ENCODE measurements at regions not wholly inside any gene's neighbourhood (a gene's known extent, or its start where the extent isn't known, plus 50 kb on each side); places are given as distances from the start of the nearest gene placed in this dataset.

- DNase-seq: no peak
These were observed 476.2 kb upstream of the SULF2 start for GRCh38 chr20:48261398-48261910.

DNA sequence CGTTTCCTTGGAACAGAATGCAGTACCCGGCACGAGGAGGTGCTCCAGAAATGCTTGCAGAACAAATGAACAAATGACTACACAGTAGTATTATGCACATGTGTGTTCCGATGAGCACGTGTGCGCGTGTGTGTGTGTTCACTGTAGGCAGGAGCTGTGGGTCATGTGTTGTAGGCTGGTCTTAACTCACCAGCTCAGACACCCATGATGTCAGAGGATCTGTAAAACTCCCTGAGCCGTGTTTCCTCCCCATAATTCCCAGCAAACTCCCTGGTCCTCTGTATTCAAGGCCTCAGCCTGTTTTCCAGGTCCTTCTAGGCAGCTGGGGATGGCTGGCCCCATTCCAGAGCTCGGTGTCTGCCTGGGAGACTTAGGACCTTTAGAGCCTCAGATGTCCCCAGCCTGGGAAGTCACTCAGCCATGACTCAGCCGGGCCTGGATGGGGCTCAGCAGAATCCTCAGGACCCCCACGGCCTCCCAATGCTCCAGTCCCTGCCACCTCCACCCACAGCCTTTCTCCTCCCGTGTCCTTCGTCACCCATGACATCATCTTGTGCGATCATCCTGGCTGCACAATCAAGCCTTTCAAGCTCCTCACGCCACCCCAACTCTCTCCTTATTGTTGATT is 475.0 kb upstream of the SULF2 start:
- peak; percentile 25 for DNase-seq

DNA sequence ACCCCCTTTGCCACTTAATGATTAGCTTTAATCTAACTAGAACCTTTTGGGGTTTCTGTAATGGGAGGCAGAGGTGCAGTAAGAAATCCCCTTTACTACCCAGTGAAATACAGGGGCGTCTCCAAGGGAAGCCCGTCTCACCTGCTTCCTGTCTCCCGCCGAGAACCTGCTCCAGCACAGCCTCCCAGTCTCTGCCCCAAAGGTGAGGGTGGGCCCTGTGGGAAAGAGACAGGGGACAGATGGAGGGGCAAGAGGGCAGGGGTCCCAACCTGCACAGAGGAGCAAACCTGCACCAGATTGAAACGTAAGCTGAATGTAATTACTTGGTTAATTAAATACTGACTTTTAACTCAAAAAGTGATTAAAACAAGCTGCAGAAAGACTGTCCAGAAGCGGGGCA is 474.2 kb upstream of the SULF2 start:
- DNase-seq: no peak

GRCh38 chr20:48257833-48258232 is 472.6 kb upstream of the SULF2 start:
- DNase-seq: no peak

GRCh38 chr20:48247961-48248360 is 462.7 kb upstream of the SULF2 start:
- no peak for DNase-seq

DNA sequence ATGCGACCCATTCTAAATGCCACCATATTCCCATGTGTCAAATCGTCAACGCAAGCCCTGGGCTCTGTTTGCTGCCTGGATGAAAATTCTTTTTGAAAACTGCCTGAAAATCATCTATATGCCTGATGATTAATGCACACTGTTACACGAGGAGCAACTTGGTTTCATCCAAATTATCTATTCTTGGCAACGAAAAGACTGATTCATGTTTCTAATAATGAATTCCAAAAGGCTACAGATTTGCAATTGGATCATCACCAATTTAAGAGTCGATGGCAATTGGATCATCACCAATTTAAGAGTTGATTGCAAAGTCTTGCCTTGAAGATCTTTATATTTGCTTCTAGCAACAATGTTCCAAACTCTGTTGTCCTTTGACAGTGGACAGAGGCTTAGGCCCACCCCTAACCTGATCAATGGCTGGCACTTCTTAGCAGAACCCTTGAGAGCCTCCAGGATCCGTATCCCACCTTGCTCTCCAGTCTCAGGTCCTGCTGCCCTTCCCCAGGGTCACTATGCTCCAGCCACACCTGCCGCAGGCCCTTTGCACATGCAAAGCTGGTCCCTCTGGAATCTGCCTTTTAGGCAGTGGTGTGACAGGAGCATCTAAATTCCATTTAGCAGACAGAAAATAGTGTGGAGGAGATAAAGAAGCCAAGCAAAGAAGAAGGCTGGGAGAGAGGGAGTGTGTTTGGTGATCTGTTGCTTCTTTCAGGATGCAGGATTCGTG is 460.9 kb upstream of the SULF2 start:
- DNase-seq: no peak

DNA sequence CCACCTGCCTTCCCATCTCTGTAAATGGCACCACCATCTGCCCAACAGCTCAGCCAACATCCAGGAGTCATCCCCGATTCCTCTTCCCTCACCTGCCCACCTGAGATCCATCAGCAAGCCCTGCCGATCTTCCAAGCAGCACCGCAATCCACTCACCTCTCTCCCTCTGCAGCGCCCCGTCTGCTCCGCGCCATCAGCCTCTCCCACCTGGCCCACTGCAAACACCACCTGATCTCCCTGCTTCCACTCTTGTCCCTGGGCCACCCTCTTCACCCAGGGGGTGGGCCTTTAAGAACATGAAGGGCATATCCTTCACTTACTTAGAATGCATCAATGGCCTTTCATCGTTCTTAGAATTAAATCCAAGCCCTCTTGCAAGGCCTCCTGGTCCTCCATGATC is 457.3 kb upstream of the SULF2 start:
- no peak for DNase-seq

DNA sequence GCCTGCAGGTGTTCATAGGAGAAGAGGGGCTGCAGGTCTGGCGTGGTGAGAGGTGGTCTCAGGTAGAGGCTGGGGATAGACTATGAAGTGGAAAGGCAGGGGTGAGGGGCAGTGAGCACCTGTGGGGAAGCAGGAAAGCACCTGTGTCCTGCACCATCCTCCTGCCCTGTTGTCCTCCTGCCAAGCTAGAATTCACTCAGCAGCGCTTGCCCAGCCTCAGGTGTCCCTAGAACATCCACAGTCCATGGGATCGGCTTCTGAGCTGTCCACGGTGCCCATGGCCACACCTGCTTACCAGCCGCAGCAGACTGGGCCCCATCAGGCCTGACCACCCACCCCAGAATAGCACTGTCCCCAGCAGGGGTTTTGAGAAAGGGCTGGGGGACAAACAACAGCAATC is 456.2 kb upstream of the SULF2 start:
- no peak for DNase-seq

DNA sequence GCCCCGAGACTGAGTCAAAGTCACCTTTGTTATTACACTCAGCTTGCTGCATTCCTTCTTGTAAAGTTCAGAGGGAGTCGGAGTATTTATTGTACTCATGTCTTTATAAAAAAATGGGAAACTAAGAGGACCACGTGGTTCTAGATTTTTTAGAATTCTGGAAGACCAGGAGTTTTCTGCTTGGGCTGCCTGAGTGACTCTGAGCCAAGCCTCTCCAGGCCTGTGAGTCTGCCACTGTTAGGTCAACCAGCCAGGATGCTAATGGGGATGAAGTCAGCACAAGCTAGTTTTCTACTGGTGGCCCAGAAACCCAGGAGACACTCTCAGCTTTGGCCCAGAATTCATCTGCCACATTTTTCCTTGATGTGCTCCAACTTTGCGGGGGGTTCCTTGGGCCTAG is 453.5 kb upstream of the SULF2 start:
- DNase-seq: no peak

DNA sequence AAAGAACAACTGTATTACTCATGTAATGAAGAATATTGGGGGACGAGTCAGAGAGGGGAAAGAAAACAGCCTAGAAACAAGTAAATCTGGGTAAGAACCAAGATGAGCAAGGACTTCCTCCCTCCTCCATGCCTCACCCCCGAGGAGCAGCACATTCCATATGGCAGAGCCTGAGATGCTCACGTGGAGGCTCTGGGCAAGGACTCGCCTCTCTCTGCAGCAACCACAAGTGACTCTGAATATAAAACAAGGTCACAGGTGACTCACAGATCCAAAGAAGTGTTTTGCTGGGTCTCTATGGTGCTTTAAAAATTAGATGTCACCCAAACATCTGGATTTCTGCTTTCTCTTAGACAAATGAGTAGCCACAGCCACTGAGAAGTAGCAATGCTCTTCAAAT is 453.0 kb upstream of the SULF2 start:
- no peak for DNase-seq

DNA sequence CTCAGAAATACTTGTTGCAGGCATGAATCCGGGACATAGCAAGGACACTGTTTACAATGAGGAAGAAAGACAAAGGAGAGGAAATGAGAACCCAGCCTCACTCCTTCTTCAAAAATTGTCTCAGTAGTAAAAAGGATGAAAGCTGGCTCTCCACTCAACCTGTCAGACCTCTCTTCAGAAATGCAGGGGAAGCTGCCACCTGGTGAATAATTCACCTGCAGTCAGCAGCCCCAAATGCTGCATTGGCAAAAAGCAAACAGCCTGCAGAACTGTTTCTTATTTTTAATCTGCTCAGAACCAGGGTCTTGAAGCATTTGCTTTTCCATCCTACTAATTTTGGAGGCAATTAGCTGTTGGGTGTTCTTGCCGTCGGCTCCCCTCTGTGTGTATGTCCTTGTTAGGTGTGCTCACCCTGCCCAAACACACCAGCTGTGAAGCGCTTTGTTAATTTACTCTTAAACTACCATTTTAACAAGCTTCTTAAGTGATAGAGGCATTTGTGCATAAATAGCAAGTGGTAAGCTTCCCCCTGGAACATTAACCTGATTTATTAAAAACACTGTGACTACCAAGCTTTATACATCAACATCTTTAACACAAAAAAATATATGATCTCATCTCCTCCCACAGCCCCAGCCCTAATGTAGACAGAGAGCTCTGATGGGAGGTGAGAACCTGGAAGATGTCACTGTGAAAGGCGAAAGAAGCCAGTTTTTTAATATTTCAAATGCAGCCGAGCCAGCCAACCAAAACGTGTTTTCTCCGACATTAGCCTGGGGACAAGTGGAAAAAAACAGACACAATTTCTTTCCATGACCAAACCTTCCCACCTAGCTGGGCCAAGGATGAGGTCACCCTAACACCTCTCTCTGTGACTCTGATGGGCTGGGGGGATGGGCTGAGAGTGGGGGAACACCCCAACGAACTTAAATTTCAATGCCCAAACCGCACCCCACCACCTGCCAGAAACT is 451.0 kb upstream of the SULF2 start:
- DNase-seq: no peak

- no peak for DNase-seq
These were observed 449.7 kb upstream of the SULF2 start for GRCh38 chr20:48234951-48235350.

GRCh38 chr20:48231253-48231930 is 446.1 kb upstream of the SULF2 start:
- no peak for DNase-seq

DNA sequence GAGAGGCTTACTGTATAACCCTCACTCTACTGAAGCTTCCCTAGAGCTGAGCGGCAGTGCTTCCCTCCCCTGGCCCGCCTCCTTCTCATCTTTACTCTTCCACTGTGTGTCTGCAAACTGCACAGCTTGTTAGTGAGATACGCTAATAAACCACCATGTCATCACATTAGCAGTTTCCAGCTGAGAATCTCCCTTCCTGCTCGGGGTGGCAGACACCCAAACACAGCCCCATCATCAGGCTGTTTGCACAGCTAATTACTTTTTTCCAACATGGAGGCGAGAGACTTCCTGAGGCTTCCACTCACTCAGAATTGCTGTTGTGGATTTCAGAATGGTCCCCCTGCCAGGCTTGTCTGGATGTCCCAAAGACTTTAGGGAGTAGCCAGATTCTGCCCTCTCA is 444.9 kb upstream of the SULF2 start:
- no peak for DNase-seq

GRCh38 chr20:48227381-48227780 is 442.1 kb upstream of the SULF2 start:
- no peak for DNase-seq

DNA sequence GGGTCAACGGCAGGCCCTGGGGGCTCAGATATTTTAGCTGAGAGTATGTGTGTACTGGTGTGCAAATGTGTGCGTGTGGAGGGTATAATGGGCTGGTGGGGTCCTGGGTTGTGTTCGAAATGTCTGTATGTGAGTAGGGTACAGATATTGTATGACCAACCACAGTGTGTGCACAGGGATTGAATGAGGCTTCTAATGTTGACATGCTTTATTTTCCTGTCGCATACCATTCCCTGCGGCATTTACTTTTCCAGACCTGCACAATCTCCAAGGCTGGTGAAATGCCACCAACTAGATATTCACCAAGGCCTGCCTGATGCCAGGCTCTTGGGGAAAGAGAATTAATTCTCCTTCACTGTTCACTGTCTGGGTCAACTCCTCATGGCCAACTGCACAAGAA is 441.4 kb upstream of the SULF2 start:
- no peak for DNase-seq

- no peak for DNase-seq
These were observed 439.3 kb upstream of the SULF2 start for GRCh38 chr20:48224533-48225050.

GRCh38 chr20:48223715-48224114 is 438.4 kb upstream of the SULF2 start:
- DNase-seq: no peak

- DNase-seq: no peak
These were observed 437.4 kb upstream of the SULF2 start for GRCh38 chr20:48222595-48223180.

GRCh38 chr20:48220033-48220633 is 434.9 kb upstream of the SULF2 start:
- DNase-seq: no peak

DNA sequence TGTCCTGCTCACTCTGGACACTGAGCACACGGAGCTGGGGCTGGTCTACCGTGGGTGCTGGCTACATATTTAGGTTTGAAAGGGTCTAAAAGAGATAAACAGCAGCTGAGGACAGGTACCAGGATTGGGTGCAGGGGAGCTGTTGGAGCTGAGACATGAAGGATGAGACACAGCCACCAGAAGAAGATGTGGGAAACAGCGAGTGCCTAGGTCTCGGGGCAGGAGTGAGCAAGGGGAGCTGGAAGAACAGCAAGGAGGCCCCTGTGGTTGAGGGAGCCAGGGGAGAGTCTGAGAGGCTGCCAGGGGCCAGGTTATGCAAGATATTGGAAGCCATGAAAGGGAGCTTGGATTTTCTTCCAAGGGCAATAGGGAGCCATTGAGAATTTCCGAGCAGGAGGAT is 434.0 kb upstream of the SULF2 start:
- no peak for DNase-seq

DNA sequence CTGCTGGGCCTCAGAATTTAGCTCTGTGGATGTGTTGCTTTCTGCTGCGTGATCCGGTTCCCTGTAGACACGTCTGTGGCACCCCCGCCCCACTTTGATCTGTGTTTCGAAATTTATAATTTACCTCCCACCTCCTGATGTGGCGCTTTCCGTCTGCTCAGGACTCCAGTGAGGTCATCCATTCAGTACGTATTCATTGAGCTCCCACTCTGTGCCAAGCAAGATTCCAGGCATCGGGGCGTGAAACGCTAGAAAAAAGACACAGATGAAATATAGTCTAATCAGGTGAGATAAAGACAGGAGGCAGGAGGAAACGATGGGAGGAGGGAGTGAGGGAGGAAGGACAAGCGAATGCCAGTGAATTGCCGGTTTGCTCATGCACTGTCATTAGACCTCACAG is 431.9 kb upstream of the SULF2 start:
- no peak for DNase-seq

Measured in NCI-H1694 treated with DMSO at 0.1 percent for 48 hours (cell line).